Activated naive CD4-positive, alpha-beta T cell treated with anti-CD3 and anti-CD28 coated beads, Interleukin-2, amount 50 U/mL, for 24 hours (primary cell): ENCODE measurements at regions not wholly inside any gene's neighbourhood (a gene's known extent, or its start where the extent isn't known, plus 50 kb on each side); places are given as distances from the start of the nearest gene placed in this dataset.

Experiments
- H3K27ac Mint-ChIP-seq: one replicate; pipeline ENCODE4 v1.8.0; 2021; ENCODE audit warnings: mild to moderate bottlenecking, mixed read lengths
- H3K27me3 Mint-ChIP-seq: one replicate; pipeline ENCODE4 v1.8.0; 2021; ENCODE audit warnings: mixed read lengths
- H3K36me3 Mint-ChIP-seq: one replicate; pipeline ENCODE4 v1.8.0; 2021; ENCODE audit warnings: mixed read lengths
- H3K4me1 Mint-ChIP-seq: one replicate; pipeline ENCODE4 v1.8.0; 2021; ENCODE audit warnings: mixed read lengths
- H3K4me3 Mint-ChIP-seq: one replicate; pipeline ENCODE4 v1.8.0; 2021; ENCODE audit warnings: mild to moderate bottlenecking, mixed read lengths
- H3K9me3 Mint-ChIP-seq: one replicate; pipeline ENCODE4 v1.8.0; 2021; ENCODE audit warnings: mixed read lengths

- Mint-ChIP-seq H3K9me3 (no peaks in the 10 kb centered on the region), H3K36me3 (no peaks in the 10 kb centered on the region), H3K4me3 (no peak overlapping the region), H3K27ac (no peak overlapping the region), H3K4me1 (no peaks in the 10 kb centered on the region), H3K27me3 (peaks cover 10% of the 10 kb centered on the region)
Measured at GRCh38 chr2:177093371-177093770, 119.2 kb upstream of the HNRNPA3 start.

- Mint-ChIP-seq H3K27ac (no peak overlapping the region), H3K4me3 (no peak overlapping the region), H3K36me3 (peaks cover 4% of the 10 kb centered on the region), H3K9me3 (peaks cover 5% of the 10 kb centered on the region), H3K27me3 (peaks cover 7% of the 10 kb centered on the region), H3K4me1 (no peaks in the 10 kb centered on the region)
Measured at GRCh38 chr2:177098001-177098613, 114.5 kb upstream of the HNRNPA3 start.

- H3K36me3 Mint-ChIP-seq = peaks cover 4% of the 10 kb centered on the region
- no peak overlapping the region for H3K27ac Mint-ChIP-seq
- peaks cover 5% of the 10 kb centered on the region for H3K9me3 Mint-ChIP-seq
- H3K4me1 Mint-ChIP-seq = no peaks in the 10 kb centered on the region
- peaks cover 7% of the 10 kb centered on the region for H3K27me3 Mint-ChIP-seq
- no peak overlapping the region for H3K4me3 Mint-ChIP-seq
Measured at GRCh38 chr2:177101930-177102329, 110.7 kb upstream of the HNRNPA3 start.

- H3K27ac Mint-ChIP-seq = no peak overlapping the region
- no peak overlapping the region for H3K4me3 Mint-ChIP-seq
- H3K4me1 Mint-ChIP-seq = no peaks in the 10 kb centered on the region
- peaks cover 18% of the 10 kb centered on the region for H3K27me3 Mint-ChIP-seq
- H3K36me3 Mint-ChIP-seq = peaks cover 4% of the 10 kb centered on the region
- peaks cover 5% of the 10 kb centered on the region for H3K9me3 Mint-ChIP-seq
Measured at GRCh38 chr2:177106212-177106611, 106.4 kb upstream of the HNRNPA3 start.

- no peak overlapping the region for H3K27ac Mint-ChIP-seq
- peaks cover 14% of the 10 kb centered on the region for H3K27me3 Mint-ChIP-seq
- no peaks in the 10 kb centered on the region for H3K4me1 Mint-ChIP-seq
- H3K36me3 Mint-ChIP-seq = no peaks in the 10 kb centered on the region
- H3K4me3 Mint-ChIP-seq = no peak overlapping the region
- H3K9me3 Mint-ChIP-seq = no peaks in the 10 kb centered on the region
Measured at GRCh38 chr2:177108890-177109289, 103.7 kb upstream of the HNRNPA3 start.

GRCh38 chr2:177114712-177115111, 97.9 kb upstream of the HNRNPA3 start:
- H3K4me3 Mint-ChIP-seq = no peak overlapping the region
- H3K27ac Mint-ChIP-seq = no peak overlapping the region
- H3K4me1 Mint-ChIP-seq = no peaks in the 10 kb centered on the region
- H3K27me3 Mint-ChIP-seq = peaks cover 12% of the 10 kb centered on the region
- no peaks in the 10 kb centered on the region for H3K36me3 Mint-ChIP-seq
- no peaks in the 10 kb centered on the region for H3K9me3 Mint-ChIP-seq

GRCh38 chr2:177117755-177118154, 94.8 kb upstream of the HNRNPA3 start:
- Mint-ChIP-seq H3K27me3 (peaks cover 13% of the 10 kb centered on the region), H3K4me1 (no peaks in the 10 kb centered on the region), H3K9me3 (no peaks in the 10 kb centered on the region), H3K36me3 (no peaks in the 10 kb centered on the region), H3K27ac (no peak overlapping the region), H3K4me3 (no peak overlapping the region)

GRCh38 chr2:177118636-177119035, 94.0 kb upstream of the HNRNPA3 start:
- Mint-ChIP-seq H3K27ac (no peak overlapping the region), H3K4me1 (no peaks in the 10 kb centered on the region)

GRCh38 chr2:177119099-177119498, 93.5 kb upstream of the HNRNPA3 start:
- H3K9me3 Mint-ChIP-seq = no peaks in the 10 kb centered on the region

More at GRCh38 chr2:177118636-177119035, 94.0 kb upstream of the HNRNPA3 start:
- Mint-ChIP-seq H3K9me3 (no peaks in the 10 kb centered on the region), H3K36me3 (no peaks in the 10 kb centered on the region), H3K27me3 (peaks cover 13% of the 10 kb centered on the region), H3K4me3 (no peak overlapping the region)

GRCh38 chr2:177123048-177123447, 89.5 kb upstream of the HNRNPA3 start:
- Mint-ChIP-seq H3K4me1 (no peaks in the 10 kb centered on the region), H3K27me3 (peaks cover 8% of the 10 kb centered on the region), H3K9me3 (no peaks in the 10 kb centered on the region), H3K36me3 (no peaks in the 10 kb centered on the region), H3K4me3 (no peak overlapping the region), H3K27ac (no peak overlapping the region)

More at GRCh38 chr2:177119099-177119498, 93.5 kb upstream of the HNRNPA3 start:
- Mint-ChIP-seq H3K27me3 (peaks cover 13% of the 10 kb centered on the region), H3K4me1 (no peaks in the 10 kb centered on the region), H3K36me3 (no peaks in the 10 kb centered on the region), H3K27ac (no peak overlapping the region), H3K4me3 (no peak overlapping the region)

GRCh38 chr2:177124371-177124770, 88.2 kb upstream of the HNRNPA3 start:
- Mint-ChIP-seq H3K4me3 (no peak overlapping the region), H3K36me3 (no peaks in the 10 kb centered on the region), H3K27me3 (peaks cover 8% of the 10 kb centered on the region), H3K9me3 (no peaks in the 10 kb centered on the region), H3K27ac (no peak overlapping the region), H3K4me1 (no peaks in the 10 kb centered on the region)

GRCh38 chr2:177127821-177128220, 84.8 kb upstream of the HNRNPA3 start:
- H3K27me3 Mint-ChIP-seq = peaks cover 2% of the 10 kb centered on the region
- H3K9me3 Mint-ChIP-seq = no peaks in the 10 kb centered on the region
- no peak overlapping the region for H3K4me3 Mint-ChIP-seq
- H3K36me3 Mint-ChIP-seq = no peaks in the 10 kb centered on the region
- peaks cover 4% of the 10 kb centered on the region for H3K4me1 Mint-ChIP-seq
- H3K27ac Mint-ChIP-seq = no peak overlapping the region

- Mint-ChIP-seq H3K4me3 (no peak overlapping the region), H3K4me1 (peaks cover 4% of the 10 kb centered on the region), H3K36me3 (no peaks in the 10 kb centered on the region), H3K9me3 (no peaks in the 10 kb centered on the region), H3K27me3 (peaks cover 6% of the 10 kb centered on the region), H3K27ac (no peak overlapping the region)
Measured at GRCh38 chr2:177129610-177130009, 83.0 kb upstream of the HNRNPA3 start.

- Mint-ChIP-seq H3K27me3 (peaks cover 4% of the 10 kb centered on the region), H3K9me3 (no peaks in the 10 kb centered on the region), H3K4me1 (peaks cover 4% of the 10 kb centered on the region), H3K36me3 (no peaks in the 10 kb centered on the region), H3K4me3 (no peak overlapping the region), H3K27ac (no peak overlapping the region)
Measured at GRCh38 chr2:177131858-177132257, 80.7 kb upstream of the HNRNPA3 start.

- peaks cover 16% of the 10 kb centered on the region for H3K27me3 Mint-ChIP-seq
- no peak overlapping the region for H3K4me3 Mint-ChIP-seq
- H3K4me1 Mint-ChIP-seq = no peaks in the 10 kb centered on the region
- H3K36me3 Mint-ChIP-seq = no peaks in the 10 kb centered on the region
- no peak overlapping the region for H3K27ac Mint-ChIP-seq
- no peaks in the 10 kb centered on the region for H3K9me3 Mint-ChIP-seq
Measured at GRCh38 chr2:177138823-177139222, 73.8 kb upstream of the HNRNPA3 start.

GRCh38 chr2:177141866-177142265, 70.7 kb upstream of the HNRNPA3 start:
- Mint-ChIP-seq H3K27ac (no peak overlapping the region), H3K4me1 (no peaks in the 10 kb centered on the region), H3K27me3 (peaks cover 24% of the 10 kb centered on the region), H3K9me3 (no peaks in the 10 kb centered on the region), H3K4me3 (no peak overlapping the region), H3K36me3 (no peaks in the 10 kb centered on the region)

GRCh38 chr2:177143444-177143843, 69.2 kb upstream of the HNRNPA3 start:
- Mint-ChIP-seq H3K4me3 (no peak overlapping the region), H3K27me3 (peaks cover 34% of the 10 kb centered on the region), H3K4me1 (peaks cover 10% of the 10 kb centered on the region)

More at GRCh38 chr2:177143444-177143843, 69.2 kb upstream of the HNRNPA3 start:
- Mint-ChIP-seq H3K36me3 (no peaks in the 10 kb centered on the region), H3K27ac (no peak overlapping the region), H3K9me3 (no peaks in the 10 kb centered on the region)
